CD4-positive, alpha-beta T cell (primary cell): ENCODE measurements at regions not wholly inside any gene's neighbourhood (a gene's known extent, or its start where the extent isn't known, plus 50 kb on each side); places are given as distances from the start of the nearest gene placed in this dataset.

Source experiments
- ATAC-seq: fragments of 200-7000 bp; cut with Tn5 transposase; one replicate; pipeline ENCODE4 v1.10.0; 2022; ENCODE audit warnings: mild to moderate bottlenecking; ENCODE audit not compliant: poor library complexity
- CTCF ChIA-PET: fragments of 350-600 bp; sonication (Branson Sonifier 250); formaldehyde crosslinking; loops from one replicate; lab custom pipeline; 2021; ENCODE audit warnings: antibody characterized with exemption, inconsistent platforms; lab: Charles Lee
- POLR2A ChIA-PET: fragments of 350-600 bp; sonication (Branson Sonifier 250); formaldehyde crosslinking; loops from one replicate; lab custom pipeline; 2021; ENCODE audit warnings: antibody characterized with exemption, inconsistent platforms; lab: Charles Lee
- DNase-seq, 14 experiments: peaks; one replicate each; pipeline ENCODE4 v3.0.0-alpha.2; 2013 to 2020; ENCODE audit warnings: mixed read lengths in 2 of 14
- H3K27ac ChIP-seq, 2 donors: one replicate each; pipeline versions ENCODE4 v1.5.1 to v1.7.0; 2013; ENCODE audit warnings: low read length in 2 of 2, low read depth in 1 of 2, mild to moderate bottlenecking in 1 of 2
- H3K27me3 ChIP-seq, 2 experiments: 1 replicate in 1 of 2; 2 replicates in 1 of 2; pipeline versions ENCODE4 v1.6.1 to v1.7.0; 2013; ENCODE audit warnings: low read length in 2 of 2, control low read depth in 1 of 2, mild to moderate bottlenecking in 1 of 2, moderate library complexity in 1 of 2; ENCODE audit not compliant: insufficient read depth in 2 of 2, control insufficient read depth in 1 of 2
- H3K36me3 ChIP-seq: one replicate; pipeline ENCODE4 v1.6.1; 2013; ENCODE audit warnings: low read length, control low read depth; ENCODE audit not compliant: insufficient read depth
- H3K4me1 ChIP-seq: one replicate; pipeline ENCODE4 v1.6.1; 2013; ENCODE audit warnings: low read length, control low read depth; ENCODE audit not compliant: insufficient read depth
- H3K4me3 ChIP-seq: one replicate; pipeline ENCODE4 v1.5.1; 2013; ENCODE audit warnings: mild to moderate bottlenecking, low read length, moderate library complexity
- H3K9me3 ChIP-seq, 2 experiments: 1 replicate in 1 of 2; 2 replicates in 1 of 2; pipeline versions ENCODE4 v1.6.1 to v1.7.0; 2013; ENCODE audit warnings: low read length in 2 of 2, mild to moderate bottlenecking in 2 of 2, control low read depth in 1 of 2, moderate library complexity in 1 of 2; ENCODE audit not compliant: control insufficient read depth in 1 of 2, insufficient read depth in 1 of 2
- H3K27ac Mint-ChIP-seq: one replicate; pipeline ENCODE4 v1.8.0; 2020; ENCODE audit warnings: mixed read lengths
- H3K27me3 Mint-ChIP-seq: one replicate; pipeline ENCODE4 v1.8.0; 2021; ENCODE audit warnings: mixed read lengths
- H3K36me3 Mint-ChIP-seq: one replicate; pipeline ENCODE4 v1.8.0; 2021; ENCODE audit warnings: low read depth, mixed read lengths
- H3K4me1 Mint-ChIP-seq: one replicate; pipeline ENCODE4 v1.8.0; 2021; ENCODE audit warnings: low read depth, mixed read lengths
- H3K4me3 Mint-ChIP-seq: one replicate; pipeline ENCODE4 v1.8.0; 2020; ENCODE audit warnings: mild to moderate bottlenecking, mixed read lengths
- H3K9me3 Mint-ChIP-seq: one replicate; pipeline ENCODE4 v1.8.0; 2020; ENCODE audit warnings: mixed read lengths
- intact Hi-C, 2 experiments: fragments of 100-400 bp; cut with DNase I in 1 of 2; cut with micrococcal nuclease in 1 of 2; formaldehyde crosslinking; loops; one replicate each; pipeline versions ENCODE4 v1.15.1 to v1.9.0; 2023 to 2025; cut with DNase I, micrococcal nuclease
- TF ChIP-seq, protein P1 (sequence below): fragments of 200-600 bp; IDR thresholded peaks from one replicate; pipeline ENCODE4 v1.8.0; 2022; ENCODE audit warnings: antibody characterized with exemption, mild to moderate bottlenecking

DNA sequence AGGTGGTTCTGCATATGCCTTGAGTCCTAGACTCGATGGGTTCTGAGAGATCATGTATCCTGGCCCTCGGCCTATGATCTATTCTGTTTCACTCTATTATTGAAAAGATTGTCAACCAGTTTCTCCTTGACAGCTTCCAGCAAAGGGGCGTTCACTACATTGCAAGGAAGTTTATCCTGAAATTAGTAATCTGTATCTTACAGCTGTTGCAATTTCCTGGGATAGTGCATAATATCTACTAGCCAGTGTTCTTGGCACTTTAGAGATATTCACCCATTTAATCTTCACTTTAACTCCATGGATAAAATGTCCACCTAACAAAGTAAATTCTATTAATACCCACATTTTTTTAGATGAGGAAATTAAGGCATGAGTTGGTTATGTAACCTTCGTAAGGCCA lies 203.6 kb downstream of the TGFB2 start:
- CTCF ChIA-PET: interaction anchor here (0.6 kb wide), 1 partner anchor 1505 kb away, joined by 4 read pairs; no protein-coding TSS in a partner anchor

DNA sequence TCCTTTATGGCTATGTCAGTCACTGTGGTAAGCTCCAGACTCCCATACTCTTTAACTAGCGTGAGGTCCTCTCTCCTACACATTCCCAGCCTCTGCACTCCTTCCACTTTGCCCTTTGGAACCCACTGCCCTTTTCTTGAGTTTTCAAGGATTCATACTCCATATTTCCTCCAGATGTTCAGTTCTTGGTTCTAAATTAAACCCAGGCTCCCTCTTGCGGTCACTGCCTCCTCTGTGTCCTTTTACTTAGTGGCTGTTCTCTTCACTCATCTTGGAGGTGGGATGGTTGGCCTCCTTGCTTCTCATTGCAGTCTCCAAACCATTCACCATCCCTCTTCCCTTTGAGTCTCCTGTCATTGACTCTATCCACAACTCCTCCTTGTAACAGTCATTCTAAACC lies 208.1 kb downstream of the TGFB2 start:
- TF ChIP-seq, protein P1, sequence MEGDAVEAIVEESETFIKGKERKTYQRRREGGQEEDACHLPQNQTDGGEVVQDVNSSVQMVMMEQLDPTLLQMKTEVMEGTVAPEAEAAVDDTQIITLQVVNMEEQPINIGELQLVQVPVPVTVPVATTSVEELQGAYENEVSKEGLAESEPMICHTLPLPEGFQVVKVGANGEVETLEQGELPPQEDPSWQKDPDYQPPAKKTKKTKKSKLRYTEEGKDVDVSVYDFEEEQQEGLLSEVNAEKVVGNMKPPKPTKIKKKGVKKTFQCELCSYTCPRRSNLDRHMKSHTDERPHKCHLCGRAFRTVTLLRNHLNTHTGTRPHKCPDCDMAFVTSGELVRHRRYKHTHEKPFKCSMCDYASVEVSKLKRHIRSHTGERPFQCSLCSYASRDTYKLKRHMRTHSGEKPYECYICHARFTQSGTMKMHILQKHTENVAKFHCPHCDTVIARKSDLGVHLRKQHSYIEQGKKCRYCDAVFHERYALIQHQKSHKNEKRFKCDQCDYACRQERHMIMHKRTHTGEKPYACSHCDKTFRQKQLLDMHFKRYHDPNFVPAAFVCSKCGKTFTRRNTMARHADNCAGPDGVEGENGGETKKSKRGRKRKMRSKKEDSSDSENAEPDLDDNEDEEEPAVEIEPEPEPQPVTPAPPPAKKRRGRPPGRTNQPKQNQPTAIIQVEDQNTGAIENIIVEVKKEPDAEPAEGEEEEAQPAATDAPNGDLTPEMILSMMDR: no peak
- Mint-ChIP-seq H3K27ac (no peak overlapping the region), H3K4me3 (no peak overlapping the region), H3K27me3 (no peaks in the 10 kb centered on the region), H3K36me3 (no peaks in the 10 kb centered on the region), H3K4me1 (no peaks in the 10 kb centered on the region), H3K9me3 (no peaks in the 10 kb centered on the region)
- Histone ChIP-seq H3K27me3 (no peaks in the 10 kb centered on the region), H3K4me3 (no peak overlapping the region), H3K36me3 (no peaks in the 10 kb centered on the region), H3K27ac (no peak overlapping the region), H3K4me1 (no peaks in the 10 kb centered on the region), H3K9me3 (peaks cover 0 to 13% of the 10 kb centered on the region in 2 experiments)
- ChIA-PET CTCF (no interaction called here), POLR2A (no interaction called here)
- ATAC-seq (no peak), DNase-seq (no peak)
- intact Hi-C loops: no loop called here

More for the DNA sequence above, 203.6 kb downstream of the TGFB2 start:
- H3K4me1 Mint-ChIP-seq: no peaks in the 10 kb centered on the region
- peaks cover 0 to 6% of the 10 kb centered on the region in 2 experiments for H3K9me3 ChIP-seq
- no peaks in the 10 kb centered on the region for H3K27me3 Mint-ChIP-seq
- H3K27ac Mint-ChIP-seq: no peak overlapping the region
- DNase-seq (no peak), ATAC-seq (no peak)
- H3K36me3 Mint-ChIP-seq: no peaks in the 10 kb centered on the region
- H3K27ac ChIP-seq: no peak overlapping the region
- TF ChIP-seq, protein P1: no peak
- H3K4me3 Mint-ChIP-seq: no peak overlapping the region
- H3K4me1 ChIP-seq: no peaks in the 10 kb centered on the region
- POLR2A ChIA-PET: no interaction called here
- no peaks in the 10 kb centered on the region for H3K27me3 ChIP-seq
- H3K36me3 ChIP-seq: no peaks in the 10 kb centered on the region
- intact Hi-C loops: no loop called here
- no peak overlapping the region for H3K4me3 ChIP-seq
- no peaks in the 10 kb centered on the region for H3K9me3 Mint-ChIP-seq

DNA sequence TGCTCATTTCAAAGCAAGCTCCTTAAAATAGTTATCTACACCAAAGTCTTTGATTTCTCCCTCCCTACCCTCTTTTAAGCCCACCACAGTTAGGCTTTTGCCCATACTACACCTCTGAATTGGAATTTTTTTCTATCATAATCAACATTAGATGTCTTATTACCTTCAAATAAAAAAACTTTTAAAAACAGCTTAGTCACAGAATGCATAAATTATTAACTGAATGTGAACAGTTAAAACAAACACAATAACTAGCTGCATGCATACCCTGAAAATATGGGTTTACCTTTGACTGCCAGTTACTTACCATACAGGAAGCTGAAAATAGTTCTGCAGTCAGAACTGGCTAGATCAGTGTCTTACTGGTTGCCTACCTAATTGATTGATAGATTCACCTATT lies 210.9 kb downstream of the TGFB2 start:
- no peaks in the 10 kb centered on the region for H3K36me3 Mint-ChIP-seq
- ATAC-seq (no peak), DNase-seq (no peak)
- peaks cover 0 to 13% of the 10 kb centered on the region in 2 experiments for H3K9me3 ChIP-seq
- no peaks in the 10 kb centered on the region for H3K27me3 Mint-ChIP-seq
- no peak overlapping the region for H3K4me3 ChIP-seq
- no peaks in the 10 kb centered on the region for H3K4me1 Mint-ChIP-seq
- no peaks in the 10 kb centered on the region for H3K4me1 ChIP-seq
- CTCF ChIA-PET: no interaction called here
- H3K27ac Mint-ChIP-seq: no peak overlapping the region
- no peaks in the 10 kb centered on the region for H3K36me3 ChIP-seq
- intact Hi-C loops: no loop called here
- no peak overlapping the region for H3K4me3 Mint-ChIP-seq
- no peaks in the 10 kb centered on the region for H3K9me3 Mint-ChIP-seq
- POLR2A ChIA-PET: no interaction called here
- TF ChIP-seq, protein P1: no peak
- no peak overlapping the region for H3K27ac ChIP-seq
- H3K27me3 ChIP-seq: no peaks in the 10 kb centered on the region
